PC-9 (cell line): ENCODE measurements at regions not wholly inside any gene's neighbourhood (a gene's known extent, or its start where the extent isn't known, plus 50 kb on each side); places are given as distances from the start of the nearest gene placed in this dataset.

ENCODE experiments used
- CTCF ChIP-seq: fragments of 200-600 bp; sonication (generic); conservative IDR thresholded peaks from 2 replicates; pipeline ENCODE4 v1.6.1; 2017; ENCODE audit warnings: mixed run types, antibody characterized with exemption, mild to moderate bottlenecking, moderate library complexity
- EZH2 ChIP-seq: fragments of 200-600 bp; sonication (generic); IDR thresholded peaks from 2 replicates; pipeline ENCODE4 v1.8.0; 2017; ENCODE audit warnings: antibody characterized with exemption, low read depth

GRCh38 chr2:158907926-158908456 is 60.4 kb upstream of the TANC1 start:
- TF ChIP-seq EZH2 (no peak), CTCF (no peak)
